Spleen (tissue), 11 donors: ENCODE measurements at regions not wholly inside any gene's neighbourhood (a gene's known extent, or its start where the extent isn't known, plus 50 kb on each side); places are given as distances from the start of the nearest gene placed in this dataset.

Experiments
- DNase-seq: peaks from one replicate; pipeline ENCODE4 v3.0.0-alpha.2; 2020
- H3K27ac ChIP-seq, 8 donors: fragments of 200-600 bp; sonication (generic) in 7 of 8; 1 replicate in 4 of 8; 2 replicates in 4 of 8; pipeline versions ENCODE4 v1.5.0 to v1.8.0; 2016 to 2021; ENCODE audit warnings: inconsistent platforms in 4 of 8, mild to moderate bottlenecking in 4 of 8, moderate library complexity in 1 of 8
- H3K27me3 ChIP-seq, 7 donors: fragments of 200-600 bp; sonication (generic) in 6 of 7; replicated peaks in 1 of 7; 1 replicate in 4 of 7; 2 replicates in 3 of 7; pipeline versions ENCODE4 v1.5.0 to v1.8.0; 2016 to 2021; ENCODE audit warnings: inconsistent platforms in 3 of 7, mild to moderate bottlenecking in 1 of 7
- H3K36me3 ChIP-seq, 6 donors: fragments of 200-600 bp; sonication (generic) in 5 of 6; 1 replicate in 4 of 6; 2 replicates in 2 of 6; pipeline versions ENCODE4 v1.5.0 to v1.8.0; 2016 to 2021; ENCODE audit warnings: inconsistent platforms in 2 of 6
- H3K4me1 ChIP-seq, 6 donors: fragments of 200-600 bp; sonication (generic) in 5 of 6; 1 replicate in 3 of 6; 2 replicates in 3 of 6; pipeline versions ENCODE4 v1.5.0 to v1.8.0; 2016 to 2021; ENCODE audit warnings: inconsistent platforms in 3 of 6
- H3K4me3 ChIP-seq, 8 donors: fragments of 200-600 bp; sonication (generic) in 7 of 8; 1 replicate in 4 of 8; 2 replicates in 4 of 8; pipeline versions ENCODE4 v1.5.0 to v1.8.0; 2016 to 2021; ENCODE audit warnings: inconsistent platforms in 4 of 8, mild to moderate bottlenecking in 4 of 8, moderate library complexity in 2 of 8
- H3K9me3 ChIP-seq, 8 donors: fragments of 200-600 bp; sonication (generic) in 7 of 8; 1 replicate in 4 of 8; 2 replicates in 4 of 8; pipeline versions ENCODE4 v1.5.0 to v1.8.0; 2016 to 2021; ENCODE audit warnings: inconsistent platforms in 4 of 8
- CTCF ChIP-seq, 11 experiments: fragments of 200-600 bp in 7 of 11; fragments of 450-650 bp in 4 of 11; sonication (generic) in 4 of 11; IDR thresholded peaks in 8 of 11; conservative IDR thresholded peaks in 3 of 11; 1 replicate in 7 of 11; 2 replicates in 4 of 11; pipeline versions ENCODE4 v1.4.0 to v1.8.0; 2016 to 2021; ENCODE audit warnings: antibody characterized with exemption in 11 of 11, inconsistent platforms in 4 of 11, mild to moderate bottlenecking in 1 of 11
- POLR2A ChIP-seq, 3 donors: fragments of 450-650 bp; IDR thresholded peaks; one replicate each; pipeline ENCODE4 v1.5.1; 2017; ENCODE audit warnings: antibody characterized with exemption in 3 of 3, mild to moderate bottlenecking in 1 of 3
- POLR2AphosphoS5 ChIP-seq, 3 donors: sonication (generic); formaldehyde crosslinking; IDR thresholded peaks; one replicate each; pipeline ENCODE4 v1.5.1; 2017; ENCODE audit warnings: antibody characterized with exemption in 3 of 3
- WGBS, 5 donors: extraction: QIAGEN DNeasy Blood & Tissue Kit in 3 of 5; methylation state at CpG; one replicate each; pipeline versions ENCODE4 v1.1.5 to v1.1.7; 2013 to 2018; 5-methylcytosine and 5-hydroxymethylcytosine counted together
- intact Hi-C: fragments of 100-400 bp; cut with DNase I; formaldehyde crosslinking; loops from one replicate; pipeline ENCODE4 v1.15.0; 2023; ENCODE audit warnings: low total_unique reads
- donor health status: healthy with polysubstance abuse.
- donor health status: DM: no; HTN: no; CAD: no; lungs with moderate emphysema.
- donor health status: DM: no; HTN: no; CAD: no.
- donor health status: Bipolar disorder and iron deficiency.
- donor health status: healthy.
- donor health status: DM: no; HTN: no; CAD: no.
- donor health status: DM: yes; HTN: yes; CAD: no.

GRCh38 chr11:41786087-41786486 is 326.6 kb upstream of the LRRC4C start:
- Histone ChIP-seq H3K36me3 (no peaks in the 10 kb centered on the region), H3K4me1 (no peaks in the 10 kb centered on the region), H3K9me3 (peaks cover 0 to 34% (median 11%) of the 10 kb centered on the region in 8 donors), H3K4me3 (no peak overlapping the region), H3K27ac (no peak overlapping the region), H3K27me3 (no peaks in the 10 kb centered on the region)
- intact Hi-C loops: no loop called here
- no peak for DNase-seq
- TF ChIP-seq POLR2AphosphoS5 (IDR thresholded peaks at IDR 0.05): no peak
- TF ChIP-seq CTCF (IDR thresholded peaks at IDR 0.05 in 8 of 11, conservative IDR thresholded peaks at IDR 0.05 in 3 of 11): no peak
- TF ChIP-seq POLR2A (IDR thresholded peaks at IDR 0.05): no peak
- 5 to 14% (median 6%) methylated on average over 1 of the region's 1 CpG for WGBS, 5 donors

GRCh38 chr11:41788177-41788576 is 328.7 kb upstream of the LRRC4C start:
- Histone ChIP-seq H3K27me3 (no peaks in the 10 kb centered on the region), H3K9me3 (peaks cover 0 to 46% (median 20%) of the 10 kb centered on the region in 8 donors), H3K36me3 (no peaks in the 10 kb centered on the region), H3K27ac (no peak overlapping the region), H3K4me3 (no peak overlapping the region), H3K4me1 (no peaks in the 10 kb centered on the region)
- no peak for DNase-seq
- intact Hi-C loops: no loop called here
- WGBS, 5 donors: 88 to 96% (median 94%) methylated on average over 8 to 23 of the region's 23 CpGs
- TF ChIP-seq CTCF (IDR thresholded peaks at IDR 0.05 in 8 of 11, conservative IDR thresholded peaks at IDR 0.05 in 3 of 11) (no peak), POLR2AphosphoS5 (IDR thresholded peaks at IDR 0.05) (no peak), POLR2A (IDR thresholded peaks at IDR 0.05) (no peak)

GRCh38 chr11:41789376-41789775 is 329.9 kb upstream of the LRRC4C start:
- 73 to 83% (median 78%) methylated on average over 3 of the region's 3 CpGs for WGBS, 5 donors
- no peaks in the 10 kb centered on the region for H3K4me1 ChIP-seq
- no peak for DNase-seq
- no peaks in the 10 kb centered on the region for H3K27me3 ChIP-seq
- TF ChIP-seq POLR2A (IDR thresholded peaks at IDR 0.05): no peak
- no peak for TF ChIP-seq CTCF (IDR thresholded peaks at IDR 0.05 in 8 of 11, conservative IDR thresholded peaks at IDR 0.05 in 3 of 11)
- TF ChIP-seq POLR2AphosphoS5 (IDR thresholded peaks at IDR 0.05): no peak
- intact Hi-C loops: no loop called here
- peaks cover 0 to 46% (median 18%) of the 10 kb centered on the region in 8 donors for H3K9me3 ChIP-seq
- H3K36me3 ChIP-seq: no peaks in the 10 kb centered on the region
- H3K4me3 ChIP-seq: no peak overlapping the region
- H3K27ac ChIP-seq: no peak overlapping the region

- Histone ChIP-seq H3K4me3 (no peak overlapping the region), H3K9me3 (peaks cover 0 to 24% (median 13%) of the 10 kb centered on the region in 8 donors), H3K27ac (no peak overlapping the region), H3K36me3 (no peaks in the 10 kb centered on the region), H3K27me3 (no peaks in the 10 kb centered on the region), H3K4me1 (no peaks in the 10 kb centered on the region)
- DNase-seq: no peak
- no peak for TF ChIP-seq POLR2AphosphoS5 (IDR thresholded peaks at IDR 0.05)
- TF ChIP-seq CTCF (IDR thresholded peaks at IDR 0.05 in 8 of 11, conservative IDR thresholded peaks at IDR 0.05 in 3 of 11): no peak
- TF ChIP-seq POLR2A (IDR thresholded peaks at IDR 0.05): no peak
- intact Hi-C loops: no loop called here
- WGBS, 5 donors: 39 to 60% (median 50%) methylated on average over 1 of the region's 1 CpG
Observed at GRCh38 chr11:41795004-41795403, 335.6 kb upstream of the LRRC4C start.
